HCEC 1CT (cell line): ENCODE measurements at regions not wholly inside any gene's neighbourhood (a gene's known extent, or its start where the extent isn't known, plus 50 kb on each side); places are given as distances from the start of the nearest gene placed in this dataset.

Experiments used
- DNase-seq: peaks from one replicate; pipeline ENCODE4 v3.0.0-alpha.2; 2017

DNA sequence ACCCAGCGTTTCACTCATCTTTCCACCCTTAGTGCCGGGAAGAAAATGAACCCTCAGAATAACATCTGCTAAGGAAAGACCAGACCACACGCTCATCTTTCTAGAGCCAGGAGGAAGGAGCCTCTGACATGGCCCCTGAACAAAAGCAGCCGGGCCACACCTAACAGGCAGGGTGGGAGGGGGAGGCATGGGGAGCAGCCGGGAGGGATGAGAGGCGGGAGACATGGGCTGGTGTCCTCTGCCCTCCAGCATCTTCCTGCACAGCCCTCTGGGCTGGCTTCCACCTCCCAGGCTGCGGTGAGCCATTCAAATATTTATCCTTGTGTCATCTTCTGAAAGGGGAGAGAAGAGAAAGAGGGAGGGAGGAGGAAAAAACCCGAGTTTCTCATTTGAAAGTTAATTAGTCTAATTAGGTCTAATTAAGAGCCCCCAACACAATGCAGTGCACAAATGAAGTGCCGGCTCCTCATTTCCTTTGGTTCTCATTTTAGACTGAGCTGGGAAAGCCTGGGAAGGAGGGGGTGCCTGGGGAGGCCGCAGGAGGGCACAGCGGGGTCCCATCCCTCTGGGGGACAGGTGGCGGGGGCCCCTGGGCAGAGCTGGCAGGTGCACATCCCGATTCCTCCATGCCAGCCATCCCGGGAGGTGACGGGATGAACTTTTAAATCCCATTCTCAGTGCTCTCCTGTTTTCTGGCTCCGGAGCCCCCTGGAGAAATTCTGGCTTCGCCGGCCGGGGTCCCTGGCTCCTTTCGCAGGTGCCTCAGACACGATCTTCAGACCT lies 90.5 kb downstream of the ENGASE start:
- no peak for DNase-seq

GRCh38 chr17:79164408-79164807 lies 89.8 kb downstream of the ENGASE start:
- DNase-seq: no peak

DNA sequence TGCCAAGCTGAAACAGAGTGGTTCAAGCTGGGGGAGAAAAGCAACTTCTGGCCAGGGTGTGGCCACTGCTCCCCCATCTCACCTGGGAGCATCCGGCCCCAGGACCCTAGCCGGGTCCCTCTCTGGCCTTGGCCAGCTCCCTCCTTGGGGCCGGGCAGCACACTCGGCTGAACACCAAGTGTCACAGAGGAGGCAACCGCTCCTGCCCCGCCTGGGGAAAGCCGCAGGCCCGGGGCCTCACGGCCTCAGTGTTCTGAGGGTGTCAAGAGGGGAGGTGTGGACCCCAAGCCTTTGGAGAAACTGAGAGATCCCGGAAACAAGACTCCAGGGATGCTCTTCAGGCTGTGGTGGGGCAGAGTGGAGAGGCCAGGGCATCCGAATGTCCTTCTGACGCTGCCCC lies 88.4 kb downstream of the ENGASE start:
- DNase-seq: no peak

DNA sequence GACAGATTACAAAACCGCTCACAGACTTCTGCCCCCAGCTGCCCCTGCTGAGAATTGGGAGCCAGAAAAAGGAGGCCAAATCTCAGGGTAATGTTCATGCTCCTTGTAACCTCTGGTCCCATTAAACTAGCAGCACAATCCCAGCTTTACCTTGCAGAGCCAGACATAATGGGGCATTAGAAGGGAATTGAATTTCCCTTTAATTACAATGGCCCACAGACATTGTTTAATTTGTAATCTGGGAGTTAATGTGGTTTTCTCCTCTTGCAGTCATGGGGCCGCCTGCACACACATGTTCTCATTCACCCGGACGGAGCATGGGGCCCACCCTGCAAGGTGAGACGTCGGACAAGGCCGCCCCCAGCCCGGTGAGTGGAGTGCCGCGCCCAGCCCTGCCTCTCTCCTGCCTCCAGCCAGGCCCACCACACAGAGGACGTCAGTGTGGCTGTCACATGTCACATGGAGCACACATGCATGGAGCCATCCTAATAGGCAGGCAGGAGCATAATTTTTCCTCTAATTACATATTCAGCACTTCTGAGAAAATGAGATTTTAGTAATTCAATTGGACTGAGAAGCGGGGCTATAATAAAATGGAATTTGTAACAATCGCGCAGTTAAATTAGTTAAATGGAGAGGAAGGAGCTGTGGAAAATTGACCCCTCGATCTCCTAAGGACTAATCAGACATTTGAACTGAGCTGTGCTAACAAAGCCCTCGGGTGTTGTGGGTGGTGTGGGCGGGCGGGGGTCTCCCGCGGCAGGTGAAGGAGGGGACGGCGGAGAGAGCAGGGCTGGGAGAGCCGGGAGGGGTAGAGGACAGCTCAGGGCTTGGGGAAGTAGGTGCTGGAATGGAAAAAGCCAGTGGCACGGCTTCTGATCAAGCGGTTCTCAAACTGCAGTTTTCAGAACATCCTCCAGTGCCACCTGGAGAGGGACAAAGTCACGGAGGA lies 87.7 kb downstream of the ENGASE start:
- DNase-seq: no peak

DNA sequence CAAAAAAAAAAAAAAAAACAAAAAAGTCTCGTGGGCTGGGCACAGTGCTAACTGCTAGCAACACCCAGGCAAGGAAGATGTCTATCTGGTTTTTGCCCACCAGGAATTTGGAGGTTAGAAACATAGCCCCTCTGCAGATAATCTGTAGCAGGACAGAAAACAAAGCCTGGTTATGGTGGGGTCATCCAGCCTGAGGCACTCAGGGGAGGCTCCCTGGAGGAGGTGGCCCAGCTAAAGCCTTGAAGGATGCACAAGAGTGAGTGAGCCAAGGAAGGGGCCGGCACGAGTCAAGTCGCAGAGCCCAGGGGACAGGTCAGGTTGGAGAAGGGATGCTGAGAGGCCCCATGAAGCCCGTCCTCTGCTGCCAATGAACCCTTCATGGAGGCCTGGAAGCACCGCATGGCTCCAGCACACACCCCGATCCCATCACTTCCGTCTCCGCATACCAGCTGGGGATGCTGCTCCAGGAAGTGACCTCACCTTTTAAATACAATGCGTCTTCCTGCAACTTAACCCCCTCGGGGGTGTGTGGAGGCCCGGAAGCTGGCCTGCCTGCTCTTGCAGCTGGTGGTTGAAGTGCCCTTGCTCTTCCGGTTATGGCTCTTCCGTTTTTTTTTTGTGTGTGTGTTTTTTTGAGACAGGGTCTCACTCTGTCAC lies 86.5 kb downstream of the ENGASE start:
- peak; percentile 26 for DNase-seq

GRCh38 chr17:79159926-79160325 lies 85.3 kb downstream of the ENGASE start:
- DNase-seq: no peak

- no peak for DNase-seq
Observed at GRCh38 chr17:79159471-79159870, 84.8 kb downstream of the ENGASE start.

GRCh38 chr17:79156463-79157095 lies 82.0 kb downstream of the ENGASE start:
- DNase-seq: no peak

- DNase-seq: no peak
Observed at GRCh38 chr17:79155701-79156100, 81.1 kb downstream of the ENGASE start.

GRCh38 chr17:79154951-79155585 lies 80.4 kb downstream of the ENGASE start:
- DNase-seq: no peak

- DNase-seq: no peak
Observed at GRCh38 chr17:79154446-79154845, 79.8 kb downstream of the ENGASE start.

GRCh38 chr17:79153367-79154130 lies 78.9 kb downstream of the ENGASE start:
- DNase-seq: no peak

GRCh38 chr17:79152636-79153035 lies 78.0 kb downstream of the ENGASE start:
- no peak for DNase-seq

- DNase-seq: no peak
Observed at GRCh38 chr17:79152110-79152509, 77.5 kb downstream of the ENGASE start.

- no peak for DNase-seq
Observed at GRCh38 chr17:79150799-79151198, 76.2 kb downstream of the ENGASE start.

DNA sequence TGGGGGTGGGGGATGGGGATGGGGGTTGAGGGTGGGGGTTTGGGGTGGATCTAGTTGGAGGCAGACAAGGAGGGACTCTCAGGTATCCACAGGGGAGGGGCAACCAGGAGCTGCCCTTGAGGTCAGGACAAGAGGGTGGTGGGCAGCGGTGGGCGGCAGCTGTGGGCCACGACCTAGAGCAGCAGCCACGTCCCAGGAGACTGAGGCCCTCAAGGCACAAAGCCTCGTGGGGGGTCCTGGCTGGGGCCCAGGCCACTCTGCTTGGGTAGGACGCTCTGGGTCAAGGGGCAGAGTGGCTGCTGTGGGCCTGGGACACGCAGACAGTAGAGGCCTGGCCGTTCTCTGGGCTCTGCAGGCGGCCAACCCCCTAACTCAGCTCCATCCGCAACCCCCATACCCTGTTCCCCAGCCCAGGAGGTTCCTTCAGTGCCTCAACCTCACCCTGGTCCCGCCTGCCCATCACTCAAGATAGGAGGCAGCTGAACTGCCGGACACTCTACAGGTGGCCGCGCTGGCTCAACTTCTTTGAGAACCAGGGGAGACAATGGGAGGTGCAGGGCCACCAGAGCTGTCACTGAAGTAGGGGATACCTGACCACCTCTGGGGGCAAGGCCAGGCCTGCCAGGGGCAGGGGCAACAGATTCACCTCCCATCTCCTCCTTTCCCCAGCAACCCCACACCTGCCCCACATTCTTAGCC lies 75.6 kb downstream of the ENGASE start:
- no peak for DNase-seq

GRCh38 chr17:79148584-79148983 lies 74.0 kb downstream of the ENGASE start:
- DNase-seq: no peak

DNA sequence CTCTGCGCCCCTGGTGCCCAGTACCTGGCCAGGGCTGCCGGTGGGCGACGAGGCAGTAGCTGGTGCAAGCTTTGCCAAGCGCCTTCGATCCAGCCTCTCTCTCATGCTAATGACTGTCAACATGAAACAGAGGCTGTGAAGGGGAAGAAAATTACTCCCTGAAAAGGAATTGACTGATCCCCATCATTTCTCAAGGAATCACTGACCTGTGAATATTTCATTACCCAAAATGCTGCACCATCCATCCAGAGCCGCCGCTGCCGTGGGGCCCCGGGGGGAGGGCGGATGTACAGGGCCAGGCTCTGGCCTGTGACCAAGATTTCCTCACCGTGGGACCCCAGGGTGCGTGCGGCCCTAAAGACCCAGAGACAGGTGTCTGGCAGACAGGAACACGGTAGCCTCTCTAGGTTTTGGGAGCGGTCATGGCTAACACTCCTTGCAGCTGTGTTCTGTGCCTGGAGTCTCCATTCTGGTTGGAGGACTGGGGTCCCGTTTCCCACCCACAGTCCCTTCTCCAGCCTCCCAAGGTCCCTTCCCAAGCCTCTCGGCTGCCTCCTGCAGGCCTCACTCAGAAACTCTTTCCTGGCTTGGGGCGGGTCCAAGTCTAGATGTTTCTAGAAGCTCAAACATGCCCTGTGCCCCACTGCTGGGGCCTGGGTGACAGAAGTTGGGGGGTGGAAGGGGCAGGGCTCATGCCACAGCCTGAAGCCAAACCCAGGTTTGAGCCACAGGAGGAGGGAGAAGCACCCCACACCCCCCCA lies 73.3 kb downstream of the ENGASE start:
- DNase-seq: no peak

DNA sequence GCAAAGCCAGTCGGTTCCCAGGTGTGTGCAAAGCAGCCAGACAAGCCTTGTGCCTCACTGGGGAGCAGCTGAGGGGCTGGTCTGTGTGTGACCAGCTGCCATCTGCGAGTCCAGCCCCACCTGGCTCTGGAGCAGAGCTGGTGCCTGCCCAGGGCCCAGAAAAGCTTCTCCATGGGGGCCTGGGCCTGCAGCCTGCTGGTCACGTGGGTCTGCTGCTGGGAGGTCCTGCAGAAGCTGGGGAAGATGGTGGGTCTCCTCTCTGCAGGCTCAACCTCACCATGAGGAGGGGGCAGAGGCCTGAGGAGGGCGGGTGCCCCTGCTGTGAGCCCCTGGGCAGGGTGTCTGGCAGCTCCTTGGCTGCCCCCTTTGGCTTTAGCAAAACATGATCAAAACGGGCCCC lies 71.9 kb downstream of the ENGASE start:
- DNase-seq: no peak

DNA sequence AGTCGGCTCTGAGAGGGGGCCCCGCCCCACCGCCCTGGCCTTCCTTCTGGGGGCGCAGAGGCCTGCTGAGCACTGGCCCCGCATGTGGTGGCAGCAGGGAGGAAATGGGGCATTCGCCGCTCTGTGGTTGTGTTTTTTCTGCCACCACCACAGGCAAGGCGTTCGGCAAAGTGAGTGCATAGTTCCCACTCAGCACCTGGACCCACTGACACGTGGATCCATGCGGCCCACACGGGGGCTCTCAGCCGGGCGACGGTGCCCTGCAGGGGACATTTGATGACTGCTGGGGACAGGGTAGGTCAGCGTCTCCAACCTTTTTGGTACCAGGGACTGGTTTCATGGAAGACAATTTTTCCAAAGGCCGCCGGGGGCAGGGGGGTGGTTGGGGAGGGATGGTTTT lies 70.9 kb downstream of the ENGASE start:
- DNase-seq: no peak
